A673 (cell line): ENCODE measurements at regions not wholly inside any gene's neighbourhood (a gene's known extent, or its start where the extent isn't known, plus 50 kb on each side); places are given as distances from the start of the nearest gene placed in this dataset.

ENCODE experiments used
- BruUV-seq: library from RNA; stranded (reverse); fragments of 400-500 nt; replicated peaks from 2 replicates; lab custom pipeline; 2021; lab: Mats Ljungman, UMichigan
- CTCF ChIA-PET: fragments of 300-600 bp; sonication (Branson Sonifier 250); formaldehyde crosslinking; loops from one replicate; lab custom pipeline; 2022; ENCODE audit warnings: antibody characterized with exemption; lab: Charles Lee
- POLR2A ChIA-PET: fragments of 300-600 bp; sonication (Branson Sonifier 250); formaldehyde crosslinking; loops from one replicate; lab custom pipeline; 2022; ENCODE audit warnings: antibody characterized with exemption; ENCODE audit not compliant: low non-redundant PET; lab: Charles Lee
- DNase-seq: peaks from one replicate; pipeline ENCODE4 v3.0.0-alpha.2; 2015; ENCODE audit warnings: low spot score
- H3K27ac ChIP-seq: fragments of 200-600 bp; sonication (generic); 2 replicates; pipeline ENCODE4 v1.5.1; 2016; ENCODE audit warnings: mixed run types, low read depth, mild to moderate bottlenecking, mixed read lengths, antibody characterized with exemption, low read length; ENCODE audit not compliant: poor library complexity, severe bottlenecking
- H3K27me3 ChIP-seq: fragments of 200-600 bp; sonication (generic); replicated peaks from 2 replicates; pipeline ENCODE4 v1.6.1; 2017; ENCODE audit warnings: mixed run types, low read depth, mild to moderate bottlenecking, mixed read lengths, antibody characterized with exemption, low read length; ENCODE audit not compliant: insufficient read depth, poor library complexity
- H3K36me3 ChIP-seq: fragments of 200-600 bp; sonication (generic); 2 replicates; pipeline ENCODE4 v1.6.1; 2016; ENCODE audit warnings: mixed run types, mild to moderate bottlenecking, mixed read lengths, antibody characterized with exemption, low read length; ENCODE audit not compliant: insufficient read depth, poor library complexity, severe bottlenecking
- H3K4me1 ChIP-seq: fragments of 200-600 bp; sonication (generic); 2 replicates; pipeline ENCODE4 v1.6.1; 2017; ENCODE audit warnings: mixed run types, mild to moderate bottlenecking, mixed read lengths, antibody characterized with exemption, low read length; ENCODE audit not compliant: insufficient read depth, poor library complexity, severe bottlenecking
- H3K4me3 ChIP-seq: fragments of 200-600 bp; sonication (generic); 2 replicates; pipeline ENCODE4 v1.5.1; 2016; ENCODE audit warnings: low read depth, mixed run types, mild to moderate bottlenecking, mixed read lengths, low read length; ENCODE audit not compliant: poor library complexity, severe bottlenecking
- H3K9me3 ChIP-seq: fragments of 200-600 bp; sonication (generic); 2 replicates; pipeline ENCODE4 v1.6.1; 2016; ENCODE audit warnings: mixed run types, low read depth, mild to moderate bottlenecking, mixed read lengths, antibody characterized with exemption, low read length; ENCODE audit not compliant: poor library complexity, severe bottlenecking
- EZH2 ChIP-seq: fragments of 200-600 bp; sonication (generic); IDR thresholded peaks from 2 replicates; pipeline ENCODE4 v1.6.1; 2017; ENCODE audit warnings: borderline replicate concordance, low read depth, mild to moderate bottlenecking, mixed read lengths, antibody characterized with exemption, low read length; ENCODE audit not compliant: poor library complexity, severe bottlenecking
- intact Hi-C: fragments of 100-400 bp; cut with micrococcal nuclease; formaldehyde crosslinking; loops from one replicate; pipeline ENCODE4 v1.10.0; 2022; ENCODE audit not compliant: unreplicated experiment
- TF ChIP-seq, protein P1 (sequence below): fragments of 300-800, 200-600 bp; sonication (generic); conservative IDR thresholded peaks from 2 replicates; pipeline ENCODE4 v1.5.1; 2017; ENCODE audit warnings: low read depth, mild to moderate bottlenecking, antibody characterized with exemption, low read length, moderate library complexity, mixed read lengths

DNA sequence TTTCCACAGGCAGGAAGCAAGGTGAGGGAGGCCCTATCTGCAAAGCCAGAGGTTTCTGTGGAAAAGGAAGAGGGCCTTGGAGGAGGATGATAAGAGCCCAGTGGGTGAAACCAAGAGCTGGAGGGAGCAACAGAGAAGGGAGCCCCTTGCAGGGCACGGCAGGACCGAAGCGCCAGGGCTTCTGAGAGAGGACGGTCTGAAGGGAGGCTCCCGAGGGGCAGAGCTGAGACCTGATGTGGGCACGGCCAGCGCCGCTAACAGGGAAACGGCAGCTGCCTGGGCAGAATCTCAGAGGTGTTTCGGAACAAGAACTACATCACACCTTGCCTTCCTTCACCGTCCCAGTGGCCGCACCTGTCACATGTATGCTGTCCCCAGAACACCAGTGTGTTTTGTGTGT, 144.3 kb upstream of the ADARB2 start:
- Histone ChIP-seq H3K4me1 (no peaks in the 10 kb centered on the region), H3K9me3 (no peaks in the 10 kb centered on the region), H3K36me3 (no peaks in the 10 kb centered on the region), H3K27me3 (peaks cover 59% of the 10 kb centered on the region), H3K27ac (no peak overlapping the region), H3K4me3 (no peak overlapping the region)
- POLR2A ChIA-PET: no interaction called here
- intact Hi-C loops: no loop called here
- TF ChIP-seq EZH2: no peak
- TF ChIP-seq, protein P1, sequence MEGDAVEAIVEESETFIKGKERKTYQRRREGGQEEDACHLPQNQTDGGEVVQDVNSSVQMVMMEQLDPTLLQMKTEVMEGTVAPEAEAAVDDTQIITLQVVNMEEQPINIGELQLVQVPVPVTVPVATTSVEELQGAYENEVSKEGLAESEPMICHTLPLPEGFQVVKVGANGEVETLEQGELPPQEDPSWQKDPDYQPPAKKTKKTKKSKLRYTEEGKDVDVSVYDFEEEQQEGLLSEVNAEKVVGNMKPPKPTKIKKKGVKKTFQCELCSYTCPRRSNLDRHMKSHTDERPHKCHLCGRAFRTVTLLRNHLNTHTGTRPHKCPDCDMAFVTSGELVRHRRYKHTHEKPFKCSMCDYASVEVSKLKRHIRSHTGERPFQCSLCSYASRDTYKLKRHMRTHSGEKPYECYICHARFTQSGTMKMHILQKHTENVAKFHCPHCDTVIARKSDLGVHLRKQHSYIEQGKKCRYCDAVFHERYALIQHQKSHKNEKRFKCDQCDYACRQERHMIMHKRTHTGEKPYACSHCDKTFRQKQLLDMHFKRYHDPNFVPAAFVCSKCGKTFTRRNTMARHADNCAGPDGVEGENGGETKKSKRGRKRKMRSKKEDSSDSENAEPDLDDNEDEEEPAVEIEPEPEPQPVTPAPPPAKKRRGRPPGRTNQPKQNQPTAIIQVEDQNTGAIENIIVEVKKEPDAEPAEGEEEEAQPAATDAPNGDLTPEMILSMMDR: no peak
- DNase-seq: no peak
- CTCF ChIA-PET: no interaction called here
- BruUV-seq: no TSS peak

GRCh38 chr10:1874533-1874932, 137.2 kb upstream of the ADARB2 start:
- no TSS peak for BruUV-seq
- CTCF ChIA-PET: no interaction called here

GRCh38 chr10:1873661-1874315, 136.5 kb upstream of the ADARB2 start:
- no peak for DNase-seq
- intact Hi-C loops: no loop called here
- Histone ChIP-seq H3K4me1 (no peaks in the 10 kb centered on the region), H3K4me3 (no peak overlapping the region), H3K27ac (no peak overlapping the region), H3K36me3 (no peaks in the 10 kb centered on the region), H3K9me3 (no peaks in the 10 kb centered on the region), H3K27me3 (peaks cover 69% of the 10 kb centered on the region)
- CTCF ChIA-PET: no interaction called here
- TF ChIP-seq, protein P1: no peak
- no peak for TF ChIP-seq EZH2
- BruUV-seq: no TSS peak
- POLR2A ChIA-PET: no interaction called here

More at GRCh38 chr10:1874533-1874932, 137.2 kb upstream of the ADARB2 start:
- Histone ChIP-seq H3K4me3 (no peak overlapping the region), H3K36me3 (no peaks in the 10 kb centered on the region), H3K27me3 (peaks cover 69% of the 10 kb centered on the region), H3K9me3 (no peaks in the 10 kb centered on the region), H3K4me1 (no peaks in the 10 kb centered on the region), H3K27ac (no peak overlapping the region)
- DNase-seq: no peak
- POLR2A ChIA-PET: no interaction called here
- no peak for TF ChIP-seq EZH2
- TF ChIP-seq, protein P1: no peak
- intact Hi-C loops: no loop called here
